ENCODE measurements at regions not wholly inside any gene's neighbourhood (a gene's known extent, or its start where the extent isn't known, plus 50 kb on each side); places are given as distances from the start of the nearest gene placed in this dataset.

DNA sequence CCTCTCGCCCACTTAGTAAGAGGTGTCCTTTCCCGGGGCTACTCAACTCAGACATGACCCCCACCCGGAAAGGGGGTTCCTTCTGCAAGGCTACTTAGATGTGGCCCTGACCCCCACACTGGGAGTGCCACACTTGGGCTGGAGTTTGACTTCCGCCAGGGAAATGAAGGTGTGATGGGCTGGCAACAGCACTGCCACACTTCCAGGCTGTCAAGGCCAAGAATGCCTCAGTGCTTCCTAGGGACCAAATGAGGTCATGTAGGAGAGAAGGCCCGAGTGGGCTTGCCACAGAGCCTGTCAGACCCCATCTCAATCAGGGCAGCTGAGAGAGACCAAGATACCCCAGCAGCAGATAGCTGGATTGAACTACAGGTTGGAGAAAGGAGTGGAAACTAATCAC is 55.5 kb downstream of the DRD1 start:
- H3K27ac ChIP-seq (ENCODE audit: low read length), result no peak overlapping the region
- H3K27me3 ChIP-seq (ENCODE audit: control insufficient read depth, insufficient read depth, low read length), result no peaks in the 10 kb centered on the region
- H3K9me3 ChIP-seq (ENCODE audit: control insufficient read depth, low read depth, low read length), result no peaks in the 10 kb centered on the region
- no peaks in the 10 kb centered on the region for H3K36me3 ChIP-seq (ENCODE audit: control insufficient read depth, low read depth, low read length)
- H3K9ac ChIP-seq (ENCODE audit: low read length), result no peak overlapping the region
- no peak overlapping the region for H3K4me3 ChIP-seq (ENCODE audit: low read length)
- H3K4me1 ChIP-seq (ENCODE audit: control insufficient read depth, low read depth, low read length), result peaks cover 1% of the 10 kb centered on the region

DNA sequence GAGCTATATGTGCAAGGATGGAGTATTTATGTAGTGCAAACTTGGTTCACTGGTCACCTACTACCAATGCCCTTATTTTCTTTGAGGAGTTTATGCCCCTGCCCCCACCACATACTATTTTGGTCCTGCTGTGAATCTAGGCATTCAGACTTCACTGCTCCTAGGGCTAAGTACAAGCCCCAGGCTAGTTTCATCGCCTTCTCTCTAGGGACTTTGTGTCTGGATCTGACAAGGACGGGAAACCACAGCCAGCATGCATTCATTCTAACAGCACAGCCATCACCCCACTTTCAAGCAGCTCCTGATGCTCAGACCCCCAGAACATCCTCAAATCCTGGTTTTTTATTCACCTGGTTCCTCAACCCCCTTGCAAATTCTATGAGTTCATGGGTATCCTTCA is 56.8 kb downstream of the DRD1 start:
- H3K36me3 ChIP-seq (ENCODE audit: control insufficient read depth, low read depth, low read length), result no peaks in the 10 kb centered on the region
- H3K9ac ChIP-seq (ENCODE audit: low read length), result no peak overlapping the region
- H3K27me3 ChIP-seq (ENCODE audit: control insufficient read depth, insufficient read depth, low read length), result no peaks in the 10 kb centered on the region
- H3K27ac ChIP-seq (ENCODE audit: low read length), result no peak overlapping the region
- H3K4me1 ChIP-seq (ENCODE audit: control insufficient read depth, low read depth, low read length), result peaks cover 5% of the 10 kb centered on the region
- H3K4me3 ChIP-seq (ENCODE audit: low read length), result no peak overlapping the region
- no peaks in the 10 kb centered on the region for H3K9me3 ChIP-seq (ENCODE audit: control insufficient read depth, low read depth, low read length)

DNA sequence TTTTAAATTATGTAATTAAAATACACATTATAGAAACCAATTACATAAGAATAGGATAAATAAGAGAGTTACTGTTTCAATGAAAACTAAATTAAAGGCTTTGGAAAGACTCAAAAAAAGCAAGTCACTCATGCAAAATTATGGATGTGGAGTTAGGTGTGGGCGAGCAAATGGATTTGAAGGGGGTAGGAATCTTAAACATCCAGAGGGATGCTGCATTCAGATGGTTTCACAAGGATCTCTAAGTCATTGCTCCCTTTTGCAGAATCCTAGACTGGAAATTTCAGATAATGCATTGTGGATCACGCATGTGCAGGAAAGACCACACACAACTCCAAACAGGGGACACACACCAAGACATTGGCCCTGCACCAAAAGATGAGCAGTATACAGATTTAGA is 57.5 kb downstream of the DRD1 start:
- no peak overlapping the region for H3K27ac ChIP-seq (ENCODE audit: low read length)
- H3K4me3 ChIP-seq (ENCODE audit: low read length), result no peak overlapping the region
- H3K9ac ChIP-seq (ENCODE audit: low read length), result no peak overlapping the region
- H3K27me3 ChIP-seq (ENCODE audit: control insufficient read depth, insufficient read depth, low read length), result no peaks in the 10 kb centered on the region
- no peaks in the 10 kb centered on the region for H3K36me3 ChIP-seq (ENCODE audit: control insufficient read depth, low read depth, low read length)
- peaks cover 5% of the 10 kb centered on the region for H3K4me1 ChIP-seq (ENCODE audit: control insufficient read depth, low read depth, low read length)
- H3K9me3 ChIP-seq (ENCODE audit: control insufficient read depth, low read depth, low read length), result no peaks in the 10 kb centered on the region

DNA sequence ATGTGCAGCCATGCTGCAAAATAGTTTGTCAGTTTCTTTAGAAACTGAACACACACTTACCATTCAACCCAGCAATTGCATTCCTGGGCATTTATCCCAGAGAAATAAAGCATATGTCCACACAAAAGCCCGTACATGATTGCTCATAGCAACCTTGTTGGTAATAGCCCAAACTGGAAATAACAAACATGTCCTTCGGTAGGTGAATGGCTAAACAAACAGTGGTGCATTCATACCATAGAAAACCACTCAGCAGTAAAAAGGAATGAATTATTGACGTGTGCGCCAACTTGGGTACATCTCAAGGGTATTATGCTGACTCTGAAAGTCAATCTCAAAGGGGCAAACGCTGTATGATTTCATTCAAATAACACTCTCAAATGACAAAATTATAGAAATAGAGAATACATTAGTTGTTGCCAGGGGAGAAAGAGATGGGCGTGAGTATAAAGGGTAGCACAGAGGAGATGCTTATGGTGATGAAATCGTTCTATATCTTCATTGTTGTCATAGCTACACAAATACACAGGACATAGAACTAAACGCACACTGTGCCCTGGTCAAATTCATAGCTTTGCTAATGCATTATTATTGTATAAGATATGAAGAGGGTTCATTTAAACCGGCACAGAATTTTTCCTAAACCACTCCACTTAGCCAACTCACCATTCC is 58.2 kb downstream of the DRD1 start:
- Histone ChIP-seq H3K9ac (ENCODE audit: low read length) (no peak overlapping the region), H3K36me3 (ENCODE audit: control insufficient read depth, low read depth, low read length) (no peaks in the 10 kb centered on the region), H3K4me1 (ENCODE audit: control insufficient read depth, low read depth, low read length) (peaks cover 5% of the 10 kb centered on the region), H3K4me3 (ENCODE audit: low read length) (no peak overlapping the region), H3K9me3 (ENCODE audit: control insufficient read depth, low read depth, low read length) (no peaks in the 10 kb centered on the region), H3K27me3 (ENCODE audit: control insufficient read depth, insufficient read depth, low read length) (no peaks in the 10 kb centered on the region), H3K27ac (ENCODE audit: low read length) (no peak overlapping the region)

DNA sequence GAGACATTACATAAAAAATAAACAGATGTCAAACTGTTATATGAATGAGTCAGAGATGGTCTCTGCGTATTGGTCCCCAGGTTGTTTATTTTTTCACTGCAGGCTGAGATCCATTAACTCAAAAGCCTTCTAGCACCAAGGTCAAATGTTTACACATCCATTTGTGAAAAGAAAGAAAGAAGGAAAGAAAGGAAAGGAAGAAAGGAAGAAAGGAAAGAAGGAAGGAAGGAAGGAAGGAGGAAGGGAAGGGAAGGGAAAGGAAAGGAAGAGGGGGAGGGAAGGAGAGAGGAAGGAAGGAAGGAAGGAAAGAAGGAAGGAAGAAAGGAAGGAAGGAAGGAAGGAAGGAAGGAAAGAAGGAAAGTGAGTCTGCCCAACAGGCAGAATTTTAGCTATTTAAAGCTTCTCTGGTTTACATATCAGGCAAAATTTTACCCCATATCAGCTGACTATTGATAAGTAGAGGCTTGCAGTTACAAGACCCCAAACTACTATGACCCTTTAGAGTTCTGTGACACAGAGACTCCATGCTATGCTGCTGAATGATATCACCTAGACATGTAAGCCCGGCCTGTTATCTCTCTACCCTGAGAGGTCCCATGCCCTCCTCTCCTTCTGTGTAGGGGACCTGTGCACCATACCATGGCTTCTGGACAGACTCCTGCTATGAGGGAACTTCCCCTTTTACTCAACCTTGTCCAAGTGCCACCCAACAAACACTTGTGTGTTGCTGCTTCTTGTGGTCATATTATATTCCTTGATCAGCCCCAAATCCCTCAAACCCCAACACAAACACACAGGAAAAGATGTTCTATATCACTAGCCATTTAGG is 59.0 kb downstream of the DRD1 start:
- H3K36me3 ChIP-seq (ENCODE audit: control insufficient read depth, low read depth, low read length), result no peaks in the 10 kb centered on the region
- H3K27ac ChIP-seq (ENCODE audit: low read length), result no peak overlapping the region
- H3K9me3 ChIP-seq (ENCODE audit: control insufficient read depth, low read depth, low read length), result no peaks in the 10 kb centered on the region
- no peak overlapping the region for H3K9ac ChIP-seq (ENCODE audit: low read length)
- H3K4me3 ChIP-seq (ENCODE audit: low read length), result no peak overlapping the region
- peaks cover 5% of the 10 kb centered on the region for H3K4me1 ChIP-seq (ENCODE audit: control insufficient read depth, low read depth, low read length)
- no peaks in the 10 kb centered on the region for H3K27me3 ChIP-seq (ENCODE audit: control insufficient read depth, insufficient read depth, low read length)

DNA sequence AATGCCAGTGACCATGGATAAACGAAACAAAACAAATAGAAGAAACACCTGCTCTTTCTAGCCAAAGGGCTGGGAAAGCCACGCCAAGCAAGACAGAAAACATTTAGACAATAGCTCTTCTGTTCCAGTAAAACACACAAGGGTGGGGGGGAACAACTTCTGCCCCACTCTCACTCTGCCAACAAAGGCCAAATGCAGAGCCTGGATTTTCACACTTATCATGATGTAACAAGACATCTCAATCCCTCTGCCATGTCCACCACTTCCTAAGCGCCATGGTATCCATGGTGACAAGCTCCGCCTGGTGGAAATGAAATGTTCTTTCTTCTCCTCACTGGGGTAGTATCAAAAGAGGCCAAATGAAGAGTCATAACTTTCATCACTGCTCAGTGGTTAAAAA is 60.6 kb downstream of the DRD1 start:
- Histone ChIP-seq H3K36me3 (ENCODE audit: control insufficient read depth, low read depth, low read length) (no peaks in the 10 kb centered on the region), H3K27ac (ENCODE audit: low read length) (no peak overlapping the region), H3K4me1 (ENCODE audit: control insufficient read depth, low read depth, low read length) (peaks cover 5% of the 10 kb centered on the region), H3K9ac (ENCODE audit: low read length) (no peak overlapping the region), H3K27me3 (ENCODE audit: control insufficient read depth, insufficient read depth, low read length) (no peaks in the 10 kb centered on the region), H3K4me3 (ENCODE audit: low read length) (no peak overlapping the region), H3K9me3 (ENCODE audit: control insufficient read depth, low read depth, low read length) (no peaks in the 10 kb centered on the region)

DNA sequence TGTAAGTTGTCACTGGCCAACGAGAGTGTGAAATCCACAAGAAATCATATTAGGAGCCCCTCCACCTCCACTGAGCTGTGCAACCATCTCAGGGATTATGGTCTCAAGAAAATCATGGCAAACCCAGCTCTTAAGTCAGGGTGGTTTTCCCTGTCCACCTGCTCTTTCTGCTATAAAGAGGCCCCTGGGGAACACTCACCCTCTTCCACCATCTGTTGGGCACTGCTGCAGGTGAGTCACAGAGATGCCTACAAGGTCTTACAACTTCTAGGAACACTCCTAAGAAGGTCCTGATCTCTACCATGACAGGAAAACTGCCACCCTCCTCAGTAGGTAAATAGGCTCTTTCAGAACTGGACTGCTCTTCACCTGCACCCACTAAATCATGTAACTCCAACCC is 61.8 kb downstream of the DRD1 start:
- Histone ChIP-seq H3K4me3 (ENCODE audit: low read length) (no peak overlapping the region), H3K27ac (ENCODE audit: low read length) (no peak overlapping the region), H3K9ac (ENCODE audit: low read length) (no peak overlapping the region), H3K9me3 (ENCODE audit: control insufficient read depth, low read depth, low read length) (no peaks in the 10 kb centered on the region), H3K27me3 (ENCODE audit: control insufficient read depth, insufficient read depth, low read length) (no peaks in the 10 kb centered on the region), H3K36me3 (ENCODE audit: control insufficient read depth, low read depth, low read length) (no peaks in the 10 kb centered on the region), H3K4me1 (ENCODE audit: control insufficient read depth, low read depth, low read length) (peaks cover 5% of the 10 kb centered on the region)

DNA sequence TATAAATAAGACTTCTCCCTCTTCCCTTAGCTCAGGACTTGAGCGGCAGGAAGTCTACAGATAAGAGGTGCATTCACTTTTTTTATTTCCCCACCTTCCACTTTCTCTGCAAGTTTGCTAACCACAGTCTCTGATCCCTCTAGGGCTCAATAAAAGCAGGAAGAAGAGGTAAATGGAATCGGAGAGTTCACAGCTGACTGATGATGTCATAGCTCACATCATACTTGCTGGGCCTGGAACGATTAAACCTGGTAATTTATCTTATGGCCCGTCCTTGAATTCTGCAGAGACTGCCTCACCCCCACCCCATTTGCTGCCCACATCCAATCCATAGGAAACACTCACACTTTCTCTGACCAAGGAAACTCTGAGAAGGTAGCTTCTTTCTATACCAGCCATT is 62.9 kb downstream of the DRD1 start:
- Histone ChIP-seq H3K4me3 (ENCODE audit: low read length) (no peak overlapping the region), H3K36me3 (ENCODE audit: control insufficient read depth, low read depth, low read length) (no peaks in the 10 kb centered on the region), H3K27ac (ENCODE audit: low read length) (no peak overlapping the region), H3K9ac (ENCODE audit: low read length) (no peak overlapping the region), H3K4me1 (ENCODE audit: control insufficient read depth, low read depth, low read length) (peaks cover 5% of the 10 kb centered on the region), H3K27me3 (ENCODE audit: control insufficient read depth, insufficient read depth, low read length) (no peaks in the 10 kb centered on the region), H3K9me3 (ENCODE audit: control insufficient read depth, low read depth, low read length) (no peaks in the 10 kb centered on the region)

DNA sequence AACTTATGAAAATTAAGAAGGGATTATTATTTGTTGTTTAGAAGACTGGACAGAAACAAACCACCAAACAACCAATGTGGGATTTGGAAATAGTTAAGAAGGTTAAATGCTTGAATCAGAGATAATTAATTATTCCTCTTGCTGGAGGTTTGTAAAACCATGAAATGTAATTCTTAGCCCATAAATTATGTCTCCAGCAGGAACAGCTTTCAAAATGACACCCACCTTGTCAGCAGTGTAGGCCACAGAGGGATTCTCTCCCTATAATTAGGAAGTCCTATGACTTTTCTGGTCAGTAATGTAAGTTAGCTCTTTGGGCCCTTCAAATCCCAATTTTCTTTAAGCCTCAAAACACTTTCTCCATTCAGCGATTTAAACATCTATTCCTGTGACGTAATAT is 63.3 kb downstream of the DRD1 start:
- Histone ChIP-seq H3K4me3 (ENCODE audit: low read length) (no peak overlapping the region), H3K27ac (ENCODE audit: low read length) (no peak overlapping the region), H3K9ac (ENCODE audit: low read length) (no peak overlapping the region), H3K36me3 (ENCODE audit: control insufficient read depth, low read depth, low read length) (no peaks in the 10 kb centered on the region), H3K27me3 (ENCODE audit: control insufficient read depth, insufficient read depth, low read length) (no peaks in the 10 kb centered on the region), H3K9me3 (ENCODE audit: control insufficient read depth, low read depth, low read length) (no peaks in the 10 kb centered on the region), H3K4me1 (ENCODE audit: control insufficient read depth, low read depth, low read length) (peaks cover 5% of the 10 kb centered on the region)

DNA sequence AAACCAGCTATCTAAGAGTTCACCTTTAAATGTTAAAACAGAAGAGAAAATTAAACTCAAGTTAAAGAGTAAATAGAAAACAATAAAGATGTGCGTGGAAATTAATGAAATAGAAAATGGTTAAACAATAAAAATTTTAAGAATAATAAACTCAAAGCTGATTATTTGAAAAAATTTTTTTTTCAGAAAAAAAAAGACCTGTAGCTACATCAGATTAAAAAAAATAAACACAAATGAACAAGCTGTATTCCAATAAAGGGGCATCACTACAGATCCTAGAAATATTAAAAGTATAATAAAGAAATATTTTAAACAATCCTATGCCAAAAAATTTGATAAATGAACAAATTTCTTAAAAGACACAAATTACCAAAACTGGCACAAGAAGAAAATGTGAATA is 64.1 kb downstream of the DRD1 start:
- Histone ChIP-seq H3K27me3 (ENCODE audit: control insufficient read depth, insufficient read depth, low read length) (no peaks in the 10 kb centered on the region), H3K4me1 (ENCODE audit: control insufficient read depth, low read depth, low read length) (peaks cover 5% of the 10 kb centered on the region), H3K36me3 (ENCODE audit: control insufficient read depth, low read depth, low read length) (no peaks in the 10 kb centered on the region), H3K9me3 (ENCODE audit: control insufficient read depth, low read depth, low read length) (no peaks in the 10 kb centered on the region), H3K4me3 (ENCODE audit: low read length) (no peak overlapping the region), H3K27ac (ENCODE audit: low read length) (no peak overlapping the region), H3K9ac (ENCODE audit: low read length) (no peak overlapping the region)

DNA sequence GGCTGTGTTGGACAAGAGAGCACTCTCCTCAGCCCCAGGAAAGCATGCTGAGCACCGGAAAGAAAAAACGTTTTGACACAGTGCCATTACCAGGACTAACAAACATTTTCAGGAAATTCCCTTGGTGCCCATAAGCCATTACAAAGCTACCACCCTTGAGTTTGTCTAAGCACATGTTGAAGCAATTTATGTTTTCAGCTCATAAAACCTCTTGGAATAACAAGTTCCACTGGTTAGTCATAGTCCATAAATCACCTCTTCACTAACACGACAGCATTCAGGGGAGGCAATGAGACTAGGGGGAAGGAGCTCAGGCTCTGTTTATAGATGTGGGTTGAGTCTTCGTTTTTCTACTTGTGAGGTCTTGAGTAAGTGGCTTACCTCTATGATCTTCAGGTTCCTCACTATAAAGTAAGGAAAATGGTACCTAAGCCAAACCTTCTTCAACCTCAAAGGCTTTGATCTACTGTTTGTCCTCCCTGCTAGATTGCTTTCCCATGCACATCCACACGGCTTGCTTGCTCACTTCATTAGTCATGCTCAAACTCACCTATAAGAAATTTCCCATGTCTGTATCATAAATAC is 65.4 kb downstream of the DRD1 start:
- no peak overlapping the region for H3K4me3 ChIP-seq (ENCODE audit: low read length)
- H3K9ac ChIP-seq (ENCODE audit: low read length), result no peak overlapping the region
- no peak overlapping the region for H3K27ac ChIP-seq (ENCODE audit: low read length)
- peaks cover 4% of the 10 kb centered on the region for H3K4me1 ChIP-seq (ENCODE audit: control insufficient read depth, low read depth, low read length)
- H3K9me3 ChIP-seq (ENCODE audit: control insufficient read depth, low read depth, low read length), result no peaks in the 10 kb centered on the region
- H3K36me3 ChIP-seq (ENCODE audit: control insufficient read depth, low read depth, low read length), result no peaks in the 10 kb centered on the region
- H3K27me3 ChIP-seq (ENCODE audit: control insufficient read depth, insufficient read depth, low read length), result no peaks in the 10 kb centered on the region

DNA sequence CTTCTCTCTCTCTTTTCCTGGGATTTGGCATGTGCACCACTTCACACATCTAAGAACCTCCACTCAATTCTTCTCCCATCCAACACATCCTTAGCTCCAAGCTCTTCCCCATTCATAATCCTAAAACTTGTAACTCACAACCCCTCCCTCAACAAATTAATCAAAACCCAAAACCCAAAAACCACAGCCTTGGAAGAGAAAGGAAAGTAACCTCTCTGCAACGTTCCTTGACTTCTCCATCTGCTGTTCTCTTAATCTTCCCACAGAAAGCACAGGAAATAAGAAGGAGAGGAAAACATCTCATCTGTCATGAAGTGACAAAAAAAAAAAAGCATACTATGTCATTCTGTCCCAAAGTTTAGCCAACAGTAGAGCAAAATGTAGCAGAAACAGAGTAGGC is 66.2 kb downstream of the DRD1 start:
- Histone ChIP-seq H3K9me3 (ENCODE audit: control insufficient read depth, low read depth, low read length) (no peaks in the 10 kb centered on the region), H3K27me3 (ENCODE audit: control insufficient read depth, insufficient read depth, low read length) (no peaks in the 10 kb centered on the region), H3K36me3 (ENCODE audit: control insufficient read depth, low read depth, low read length) (no peaks in the 10 kb centered on the region), H3K4me1 (ENCODE audit: control insufficient read depth, low read depth, low read length) (no peaks in the 10 kb centered on the region), H3K27ac (ENCODE audit: low read length) (no peak overlapping the region), H3K9ac (ENCODE audit: low read length) (no peak overlapping the region), H3K4me3 (ENCODE audit: low read length) (no peak overlapping the region)

Data from iPS-18a (cell line).